PFSK-1 (cell line): ENCODE measurements at regions not wholly inside any gene's neighbourhood (a gene's known extent, or its start where the extent isn't known, plus 50 kb on each side); places are given as distances from the start of the nearest gene placed in this dataset.

Experiments used
- FOXP2 ChIP-seq: optimal IDR thresholded peaks from 2 replicates; pipeline ENCODE3; 2011; ENCODE audit warnings: borderline replicate concordance, control low read depth, inconsistent platforms; ENCODE audit not compliant: insufficient read depth; ENCODE audit errors: extremely low read length, extremely low read depth
- POLR2AphosphoS5 ChIP-seq: IDR thresholded peaks from 2 replicates; pipeline ENCODE4 v1.6.1; 2012; ENCODE audit warnings: low read depth, mild to moderate bottlenecking, control low read depth, low read length, moderate library complexity
- SIN3A ChIP-seq: IDR thresholded peaks from 2 replicates; pipeline ENCODE4 v1.6.1; 2012; ENCODE audit warnings: mild to moderate bottlenecking, low read length, moderate library complexity, borderline replicate concordance; ENCODE audit not compliant: insufficient read depth
- TAF1 ChIP-seq: IDR thresholded peaks from 2 replicates; pipeline ENCODE4 v1.6.1; 2012; ENCODE audit warnings: low read length, control low read depth, borderline replicate concordance; ENCODE audit not compliant: insufficient read depth
- TF ChIP-seq, protein P1 (sequence below), 2 experiments: IDR thresholded peaks; 2 replicates each; pipeline versions ENCODE4 v1.6.1 to v1.8.0; 2011 to 2012; ENCODE audit warnings: low read depth in 2 of 2, low read length in 2 of 2, control low read depth in 1 of 2, inconsistent platforms in 1 of 2, mild to moderate bottlenecking in 1 of 2, moderate library complexity in 1 of 2; ENCODE audit not compliant: insufficient read depth in 1 of 2

DNA sequence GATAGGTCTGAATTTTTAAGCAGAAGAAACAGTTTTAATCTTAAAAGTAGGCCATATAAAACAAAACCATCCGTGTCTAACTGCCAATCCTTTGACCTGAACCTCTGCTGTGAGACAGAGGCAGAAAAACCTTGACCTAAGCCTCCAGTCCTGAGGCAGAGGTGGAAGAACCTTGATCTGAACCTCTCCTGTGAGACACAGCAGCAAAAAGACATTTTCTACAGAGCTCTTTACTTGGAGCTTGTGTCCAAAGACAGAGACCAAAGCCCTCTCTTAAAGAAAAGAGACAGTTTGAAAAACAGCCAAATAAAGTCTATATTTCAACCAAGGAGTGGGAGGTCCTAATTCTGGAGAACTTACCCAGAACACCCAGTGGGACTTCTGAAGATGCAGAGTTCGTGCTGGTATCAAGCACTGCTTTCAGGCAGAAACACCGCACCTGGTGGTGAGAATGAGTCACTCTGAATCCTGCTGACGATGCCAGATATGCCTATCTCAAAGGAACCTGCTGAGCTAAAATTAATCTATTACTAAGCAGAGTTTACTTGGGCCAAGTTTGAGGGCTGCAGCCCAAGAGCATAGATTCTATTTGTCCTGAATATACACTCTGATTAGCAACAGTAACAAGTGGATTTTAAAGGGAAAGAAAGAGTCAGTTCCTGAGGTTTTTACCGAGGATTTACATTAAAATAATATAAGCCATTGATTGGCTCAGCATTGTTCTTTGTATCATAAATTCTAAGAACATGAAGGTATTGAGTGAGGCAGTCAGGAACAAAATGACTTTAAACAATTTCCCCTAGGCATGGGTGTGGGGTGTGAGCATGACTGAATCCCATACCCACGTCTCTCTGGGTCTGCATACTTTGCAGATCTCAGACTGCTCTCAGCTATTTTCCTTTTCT lies 806.4 kb downstream of the TRIB2 start:
- TF ChIP-seq TAF1 (no peak), FOXP2 (no peak), POLR2AphosphoS5 (no peak), SIN3A (no peak)
- TF ChIP-seq, protein P1, sequence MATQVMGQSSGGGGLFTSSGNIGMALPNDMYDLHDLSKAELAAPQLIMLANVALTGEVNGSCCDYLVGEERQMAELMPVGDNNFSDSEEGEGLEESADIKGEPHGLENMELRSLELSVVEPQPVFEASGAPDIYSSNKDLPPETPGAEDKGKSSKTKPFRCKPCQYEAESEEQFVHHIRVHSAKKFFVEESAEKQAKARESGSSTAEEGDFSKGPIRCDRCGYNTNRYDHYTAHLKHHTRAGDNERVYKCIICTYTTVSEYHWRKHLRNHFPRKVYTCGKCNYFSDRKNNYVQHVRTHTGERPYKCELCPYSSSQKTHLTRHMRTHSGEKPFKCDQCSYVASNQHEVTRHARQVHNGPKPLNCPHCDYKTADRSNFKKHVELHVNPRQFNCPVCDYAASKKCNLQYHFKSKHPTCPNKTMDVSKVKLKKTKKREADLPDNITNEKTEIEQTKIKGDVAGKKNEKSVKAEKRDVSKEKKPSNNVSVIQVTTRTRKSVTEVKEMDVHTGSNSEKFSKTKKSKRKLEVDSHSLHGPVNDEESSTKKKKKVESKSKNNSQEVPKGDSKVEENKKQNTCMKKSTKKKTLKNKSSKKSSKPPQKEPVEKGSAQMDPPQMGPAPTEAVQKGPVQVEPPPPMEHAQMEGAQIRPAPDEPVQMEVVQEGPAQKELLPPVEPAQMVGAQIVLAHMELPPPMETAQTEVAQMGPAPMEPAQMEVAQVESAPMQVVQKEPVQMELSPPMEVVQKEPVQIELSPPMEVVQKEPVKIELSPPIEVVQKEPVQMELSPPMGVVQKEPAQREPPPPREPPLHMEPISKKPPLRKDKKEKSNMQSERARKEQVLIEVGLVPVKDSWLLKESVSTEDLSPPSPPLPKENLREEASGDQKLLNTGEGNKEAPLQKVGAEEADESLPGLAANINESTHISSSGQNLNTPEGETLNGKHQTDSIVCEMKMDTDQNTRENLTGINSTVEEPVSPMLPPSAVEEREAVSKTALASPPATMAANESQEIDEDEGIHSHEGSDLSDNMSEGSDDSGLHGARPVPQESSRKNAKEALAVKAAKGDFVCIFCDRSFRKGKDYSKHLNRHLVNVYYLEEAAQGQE (IDR thresholded peaks at IDR 0.05; ENCODE audit: insufficient read depth in 1 of 2, low read depth in 2 of 2, low read length in 2 of 2) = no peak

DNA sequence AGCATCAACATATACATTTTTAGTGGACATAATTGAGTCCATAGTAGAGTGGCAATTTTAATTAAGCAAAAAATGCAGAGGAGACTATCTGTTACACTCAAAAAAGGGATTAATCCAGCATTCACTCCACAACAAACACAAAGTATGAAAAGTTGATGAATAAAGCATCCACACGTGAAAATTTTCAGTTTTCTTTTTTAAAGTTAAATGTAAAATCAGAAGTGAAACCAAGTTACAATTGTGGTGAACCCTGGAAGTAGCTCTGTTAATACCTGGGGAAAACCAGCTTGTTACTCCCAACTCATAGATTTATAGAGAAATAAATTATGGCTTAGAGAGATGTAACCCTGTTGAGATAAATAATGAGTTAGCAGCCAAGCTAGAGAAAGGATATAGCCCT lies 807.8 kb downstream of the TRIB2 start:
- TF ChIP-seq TAF1 (no peak), POLR2AphosphoS5 (no peak), SIN3A (no peak), FOXP2 (no peak)
- TF ChIP-seq, protein P1 (IDR thresholded peaks at IDR 0.05; ENCODE audit: insufficient read depth in 1 of 2, low read depth in 2 of 2, low read length in 2 of 2) = no peak

GRCh38 chr2:13533524-13533922 lies 816.8 kb downstream of the TRIB2 start:
- TF ChIP-seq SIN3A = no peak

GRCh38 chr2:13536941-13537340 lies 820.2 kb downstream of the TRIB2 start:
- TF ChIP-seq, protein P1 (IDR thresholded peaks at IDR 0.05; ENCODE audit: insufficient read depth in 1 of 2, low read depth in 2 of 2, low read length in 2 of 2) = no peak
- TF ChIP-seq SIN3A (no peak), POLR2AphosphoS5 (no peak), FOXP2 (no peak), TAF1 (no peak)

- no peak for TF ChIP-seq FOXP2
- TF ChIP-seq POLR2AphosphoS5 = no peak
- TF ChIP-seq TAF1 = no peak
These were observed 821.1 kb downstream of the TRIB2 start for GRCh38 chr2:13537771-13538349.

DNA sequence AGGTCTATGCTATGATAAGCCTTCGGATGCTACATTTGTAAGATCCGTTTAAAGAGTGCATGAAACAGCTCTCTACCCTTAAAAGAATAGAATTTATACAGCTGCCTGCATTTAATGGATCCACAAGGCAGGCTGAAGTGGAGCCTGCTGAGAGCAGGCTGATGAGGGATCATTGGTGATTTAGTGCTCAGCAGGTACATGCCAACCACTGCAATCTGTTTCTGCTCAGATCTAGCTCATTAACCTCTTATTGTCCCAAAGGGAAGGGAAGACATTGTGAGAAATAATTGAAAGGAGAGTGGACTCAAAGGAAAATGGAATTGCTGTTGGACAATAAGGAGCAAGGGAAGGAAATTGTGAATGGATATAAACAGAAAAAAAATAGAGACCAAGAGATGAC lies 822.6 kb downstream of the TRIB2 start:
- no peak for TF ChIP-seq SIN3A
- no peak for TF ChIP-seq FOXP2
- TF ChIP-seq POLR2AphosphoS5 = no peak
